Neuronal stem cell (in vitro differentiated cells): ENCODE measurements at regions not wholly inside any gene's neighbourhood (a gene's known extent, or its start where the extent isn't known, plus 50 kb on each side); places are given as distances from the start of the nearest gene placed in this dataset.

Source experiments
- DNase-seq: peaks from one replicate; pipeline ENCODE4 v3.0.0-alpha.2; 2013; ENCODE audit warnings: low spot score
- H2AFZ ChIP-seq: one replicate; pipeline ENCODE4 v1.6.1; 2013; ENCODE audit warnings: mild to moderate bottlenecking, low read length, inconsistent platforms
- H2AK5ac ChIP-seq: 2 replicates; pipeline ENCODE4 v1.6.1; 2013; ENCODE audit warnings: low read depth, mild to moderate bottlenecking, inconsistent platforms, low read length, moderate library complexity, mixed read lengths
- H2BK120ac ChIP-seq: 2 replicates; pipeline ENCODE4 v1.6.1; 2013; ENCODE audit warnings: low read depth, mild to moderate bottlenecking, inconsistent platforms, low read length, moderate library complexity, mixed read lengths
- H2BK12ac ChIP-seq: one replicate; pipeline ENCODE4 v1.6.1; 2013; ENCODE audit warnings: low read length, inconsistent platforms
- H2BK15ac ChIP-seq: 2 replicates; pipeline ENCODE4 v1.6.1; 2013; ENCODE audit warnings: mild to moderate bottlenecking, low read length, inconsistent platforms, mixed read lengths
- H2BK5ac ChIP-seq: one replicate; pipeline ENCODE4 v1.6.1; 2013; ENCODE audit warnings: inconsistent platforms, mild to moderate bottlenecking, low read length, moderate library complexity
- H3K14ac ChIP-seq: one replicate; pipeline ENCODE4 v1.6.1; 2013; ENCODE audit warnings: low read length, inconsistent platforms
- H3K18ac ChIP-seq: 2 replicates; pipeline ENCODE4 v1.6.1; 2013; ENCODE audit warnings: low read length, inconsistent platforms
- H3K23ac ChIP-seq: 2 replicates; pipeline ENCODE4 v1.6.1; 2013; ENCODE audit warnings: low read depth, mild to moderate bottlenecking, mixed read lengths, low read length, inconsistent platforms; ENCODE audit not compliant: poor library complexity
- H3K27ac ChIP-seq: replicated peaks from 3 replicates; pipeline ENCODE4 v1.5.1; 2013; ENCODE audit warnings: low read length, inconsistent platforms
- H3K27me3 ChIP-seq, 3 experiments: 2 replicates each; pipeline ENCODE4 v1.6.1; 2013; ENCODE audit warnings: low read length in 3 of 3, mild to moderate bottlenecking in 2 of 3, inconsistent platforms in 1 of 3, low read depth in 1 of 3, mixed read lengths in 1 of 3, moderate library complexity in 1 of 3; ENCODE audit not compliant: control insufficient read depth in 3 of 3, insufficient read depth in 3 of 3
- H3K36me3 ChIP-seq, 2 donors: replicated peaks in 1 of 2; 2 replicates each; pipeline ENCODE4 v1.6.1; 2013; ENCODE audit warnings: low read length in 2 of 2; ENCODE audit not compliant: control insufficient read depth in 2 of 2, insufficient read depth in 2 of 2
- H3K4ac ChIP-seq: 2 replicates; pipeline ENCODE4 v1.6.1; 2013; ENCODE audit warnings: inconsistent platforms, mild to moderate bottlenecking, low read length, moderate library complexity
- H3K4me1 ChIP-seq, 2 donors: 1 replicate in 1 of 2; 2 replicates in 1 of 2; pipeline ENCODE4 v1.6.1; 2013; ENCODE audit warnings: low read length in 2 of 2, low read depth in 1 of 2; ENCODE audit not compliant: control insufficient read depth in 2 of 2, insufficient read depth in 1 of 2
- H3K4me2 ChIP-seq: one replicate; pipeline ENCODE4 v1.6.1; 2013; ENCODE audit warnings: mild to moderate bottlenecking, low read length, inconsistent platforms; ENCODE audit not compliant: insufficient read depth, poor library complexity, severe bottlenecking
- H3K4me3 ChIP-seq, 2 donors: 2 replicates each; pipeline ENCODE4 v1.5.1; 2013; ENCODE audit warnings: low read length in 2 of 2, mild to moderate bottlenecking in 2 of 2, inconsistent platforms in 1 of 2, moderate library complexity in 1 of 2
- H3K79me1 ChIP-seq: one replicate; pipeline ENCODE4 v1.6.1; 2013; ENCODE audit warnings: low read depth, mild to moderate bottlenecking, inconsistent platforms, low read length, moderate library complexity
- H3K9ac ChIP-seq: one replicate; pipeline ENCODE4 v1.6.1; 2013; ENCODE audit warnings: mild to moderate bottlenecking, low read depth, low read length, inconsistent platforms; ENCODE audit not compliant: poor library complexity
- H3K9me3 ChIP-seq, 2 donors: replicated peaks in 1 of 2; 2 replicates each; pipeline versions ENCODE3 to v1.6.1; 2013; ENCODE audit warnings: low read length in 2 of 2, mild to moderate bottlenecking in 2 of 2, inconsistent platforms in 1 of 2, low read depth in 1 of 2, mixed read lengths in 1 of 2, moderate library complexity in 1 of 2; ENCODE audit not compliant: control insufficient read depth in 2 of 2, insufficient read depth in 1 of 2
- H4K8ac ChIP-seq: one replicate; pipeline ENCODE4 v1.6.1; 2013; ENCODE audit warnings: low read depth, mild to moderate bottlenecking, inconsistent platforms, low read length, moderate library complexity
- H4K91ac ChIP-seq: one replicate; pipeline ENCODE4 v1.6.1; 2013; ENCODE audit warnings: low read length, low read depth, mild to moderate bottlenecking, inconsistent platforms; ENCODE audit not compliant: poor library complexity
- WGBS, 2 donors: extraction: QIAGEN DNeasy Blood & Tissue Kit; methylation state at CpG; one replicate each; pipeline ENCODE4 v1.1.7; 2013; ENCODE audit warnings: missing lambda C conversion rate in 2 of 2, mixed read lengths in 1 of 2; ENCODE audit not compliant: insufficient read length in 2 of 2, insufficient replicate concordance in 1 of 2; ENCODE audit errors: extremely low coverage in 2 of 2; 5-methylcytosine and 5-hydroxymethylcytosine counted together

GRCh38 chr7:19915596-19915995, 142.2 kb upstream of the TMEM196 start:
- H2BK12ac ChIP-seq = no peak overlapping the region
- peaks cover 0 to 1% of the 10 kb centered on the region in 2 donors for H3K9me3 ChIP-seq
- peaks cover 1 to 10% of the 10 kb centered on the region in 2 donors for H3K4me1 ChIP-seq
- H3K18ac ChIP-seq = no peak overlapping the region
- H3K79me1 ChIP-seq = no peaks in the 10 kb centered on the region
- no peak overlapping the region for H2BK15ac ChIP-seq
- no peak overlapping the region for H3K23ac ChIP-seq
- no peaks in the 10 kb centered on the region for H3K27me3 ChIP-seq
- H3K14ac ChIP-seq = no peak overlapping the region
- no peak overlapping the region for H3K4me3 ChIP-seq
- H4K8ac ChIP-seq = no peak overlapping the region
- no peak for DNase-seq
- no peak overlapping the region for H3K9ac ChIP-seq
- H2AFZ ChIP-seq = no peak overlapping the region
- no peak overlapping the region for H2AK5ac ChIP-seq
- no peak overlapping the region for H2BK5ac ChIP-seq
- H2BK120ac ChIP-seq = no peak overlapping the region
- no peak overlapping the region for H3K4me2 ChIP-seq
- no peaks in the 10 kb centered on the region for H3K36me3 ChIP-seq
- H3K4ac ChIP-seq = no peak overlapping the region
- no peak overlapping the region for H4K91ac ChIP-seq
- H3K27ac ChIP-seq = no peak overlapping the region

DNA sequence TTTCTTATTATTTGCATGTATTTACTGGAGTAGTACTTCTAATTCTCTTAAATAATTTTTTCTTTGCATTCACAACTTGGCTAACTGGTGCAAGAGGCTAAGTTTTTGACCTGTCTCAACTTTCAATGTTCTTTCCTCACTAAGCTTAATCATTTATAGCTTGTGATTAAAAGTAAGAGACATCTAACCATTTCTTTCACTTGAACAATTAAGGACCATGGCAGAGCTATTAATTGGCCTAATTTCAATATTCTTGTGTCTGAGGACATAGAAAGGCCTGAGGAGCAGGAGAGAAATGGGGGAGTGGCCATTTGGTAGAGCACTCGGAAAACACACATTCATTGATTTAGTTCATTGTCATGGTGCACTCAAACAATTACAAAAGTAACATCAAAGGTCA, 141.4 kb upstream of the TMEM196 start:
- no peak overlapping the region for H3K9ac ChIP-seq
- H2BK15ac ChIP-seq = no peak overlapping the region
- H3K4me2 ChIP-seq = no peak overlapping the region
- WGBS, 2 donors = no CpG with 5 or more reads among the region's 1 CpG
- H3K79me1 ChIP-seq = no peaks in the 10 kb centered on the region
- H3K4me3 ChIP-seq = no peak overlapping the region
- no peaks in the 10 kb centered on the region for H3K27me3 ChIP-seq
- no peak overlapping the region for H3K27ac ChIP-seq
- no peak for DNase-seq
- no peak overlapping the region for H4K8ac ChIP-seq
- no peak overlapping the region for H3K14ac ChIP-seq
- no peak overlapping the region for H3K23ac ChIP-seq
- H2BK5ac ChIP-seq = no peak overlapping the region
- H3K9me3 ChIP-seq = no peaks in the 10 kb centered on the region
- H3K4ac ChIP-seq = no peak overlapping the region
- peaks cover 1 to 10% of the 10 kb centered on the region in 2 donors for H3K4me1 ChIP-seq
- H3K36me3 ChIP-seq = no peaks in the 10 kb centered on the region
- no peak overlapping the region for H2BK120ac ChIP-seq
- H3K18ac ChIP-seq = no peak overlapping the region
- no peak overlapping the region for H4K91ac ChIP-seq
- H2AFZ ChIP-seq = no peak overlapping the region
- H2AK5ac ChIP-seq = no peak overlapping the region
- H2BK12ac ChIP-seq = no peak overlapping the region

DNA sequence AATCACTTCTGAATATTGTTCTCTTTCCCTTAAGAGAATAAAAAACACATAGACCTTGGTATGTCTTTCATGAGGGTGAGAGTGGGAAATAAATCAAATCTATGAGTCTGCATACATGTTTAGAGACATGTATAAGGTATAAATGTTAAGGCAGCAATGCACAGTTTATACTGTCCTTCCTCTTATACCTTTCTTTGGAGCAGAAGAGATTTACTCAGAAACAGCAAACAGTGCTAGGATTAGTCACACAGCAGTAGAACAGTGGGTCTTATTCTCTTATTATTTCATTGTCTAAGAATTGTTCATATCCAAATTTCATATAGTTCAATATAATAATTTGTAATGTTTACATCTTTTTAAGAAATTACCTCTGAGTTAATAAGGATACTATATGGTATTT, 126.7 kb upstream of the TMEM196 start:
- no peak overlapping the region for H2BK12ac ChIP-seq
- H3K4me3 ChIP-seq = no peak overlapping the region
- no peak overlapping the region for H4K91ac ChIP-seq
- no peak for DNase-seq
- H3K23ac ChIP-seq = no peak overlapping the region
- no peaks in the 10 kb centered on the region for H3K79me1 ChIP-seq
- H3K14ac ChIP-seq = no peak overlapping the region
- H3K27ac ChIP-seq = no peak overlapping the region
- H3K18ac ChIP-seq = no peak overlapping the region
- H2AK5ac ChIP-seq = no peak overlapping the region
- no peaks in the 10 kb centered on the region for H3K27me3 ChIP-seq
- no peak overlapping the region for H3K9ac ChIP-seq
- no peaks in the 10 kb centered on the region for H3K36me3 ChIP-seq
- no peak overlapping the region for H2BK15ac ChIP-seq
- H3K4me2 ChIP-seq = no peak overlapping the region
- no peak overlapping the region for H2BK5ac ChIP-seq
- H3K4me1 ChIP-seq = no peaks in the 10 kb centered on the region
- H2AFZ ChIP-seq = no peak overlapping the region
- no peak overlapping the region for H4K8ac ChIP-seq
- H3K9me3 ChIP-seq = no peaks in the 10 kb centered on the region
- no peak overlapping the region for H2BK120ac ChIP-seq
- no peak overlapping the region for H3K4ac ChIP-seq

GRCh38 chr7:19899529-19899928, 126.1 kb upstream of the TMEM196 start:
- H4K91ac ChIP-seq = no peak overlapping the region
- H2BK120ac ChIP-seq = no peak overlapping the region
- H3K27ac ChIP-seq = no peak overlapping the region
- H3K36me3 ChIP-seq = no peaks in the 10 kb centered on the region
- H2BK12ac ChIP-seq = no peak overlapping the region
- no peak overlapping the region for H2BK5ac ChIP-seq
- no peaks in the 10 kb centered on the region for H3K9me3 ChIP-seq
- no peaks in the 10 kb centered on the region for H3K27me3 ChIP-seq
- no peak overlapping the region for H2AFZ ChIP-seq
- H3K9ac ChIP-seq = no peak overlapping the region
- no peak overlapping the region for H3K4ac ChIP-seq
- no peak overlapping the region for H3K4me2 ChIP-seq
- H4K8ac ChIP-seq = no peak overlapping the region
- no peak overlapping the region for H3K4me3 ChIP-seq
- no peak overlapping the region for H3K23ac ChIP-seq
- no peak overlapping the region for H3K14ac ChIP-seq
- no peak overlapping the region for H2BK15ac ChIP-seq
- H3K79me1 ChIP-seq = no peaks in the 10 kb centered on the region
- no peak overlapping the region for H2AK5ac ChIP-seq
- no peak overlapping the region for H3K18ac ChIP-seq
- no CpG with 5 or more reads among the region's 3 CpGs for WGBS, 2 donors
- no peaks in the 10 kb centered on the region for H3K4me1 ChIP-seq
- DNase-seq = no peak
